Renal cortical epithelial cell (primary cell): ENCODE measurements at regions not wholly inside any gene's neighbourhood (a gene's known extent, or its start where the extent isn't known, plus 50 kb on each side); places are given as distances from the start of the nearest gene placed in this dataset.
A peak's percentile ranks its signal among the peaks of the same experiment; 100 is the strongest.
"Not testable (repeated sequence)": the region's sequence is repeated elsewhere in the genome, so short reads cannot be mapped to it uniquely, and the experiment has no call there.

Source experiments
- DNase-seq: peaks from one replicate; pipeline ENCODE4 v3.0.0-alpha.2; 2011; ENCODE audit warnings: low read depth

DNA sequence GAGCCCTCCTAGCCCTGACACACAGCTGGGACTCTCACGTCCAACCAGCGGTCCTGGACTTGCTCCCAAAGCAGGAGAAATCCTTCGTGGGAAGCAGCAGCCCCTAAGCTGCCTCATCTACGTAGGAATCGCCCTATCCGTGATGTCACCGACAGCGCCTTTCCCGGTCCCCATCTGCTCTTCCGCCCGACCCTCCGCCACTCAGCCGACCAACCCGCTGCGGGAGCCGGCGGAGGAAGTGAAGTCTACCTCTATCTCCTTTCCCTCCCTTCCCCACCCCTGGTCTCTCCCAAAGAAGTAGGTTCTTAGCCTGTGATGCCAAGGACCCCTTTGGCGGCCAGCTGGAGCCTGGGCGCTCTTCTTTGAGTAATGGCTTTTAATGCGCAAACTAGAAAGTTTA is 272.1 kb downstream of the FAM72C start:
- DNase-seq: no peak

DNA sequence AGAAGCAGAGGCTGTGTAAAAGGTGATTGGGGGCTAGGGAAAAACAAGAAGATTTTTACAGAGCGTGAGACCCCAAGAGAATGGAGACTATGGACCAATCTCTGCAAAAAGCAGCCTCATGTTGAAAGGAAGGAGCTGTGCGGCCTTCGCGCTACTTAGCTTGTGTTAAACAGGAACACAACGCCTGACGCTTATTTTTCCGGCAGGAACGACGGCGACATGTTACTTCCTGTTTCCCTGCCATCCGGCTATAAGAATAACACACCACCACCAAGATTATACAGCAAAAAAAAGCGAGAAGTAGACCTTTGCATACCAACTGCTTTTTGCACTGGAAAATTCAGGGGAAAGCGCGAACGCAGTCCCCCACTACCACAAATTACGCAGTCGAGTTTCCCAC is 272.7 kb downstream of the FAM72C start:
- DNase-seq: no peak

DNA sequence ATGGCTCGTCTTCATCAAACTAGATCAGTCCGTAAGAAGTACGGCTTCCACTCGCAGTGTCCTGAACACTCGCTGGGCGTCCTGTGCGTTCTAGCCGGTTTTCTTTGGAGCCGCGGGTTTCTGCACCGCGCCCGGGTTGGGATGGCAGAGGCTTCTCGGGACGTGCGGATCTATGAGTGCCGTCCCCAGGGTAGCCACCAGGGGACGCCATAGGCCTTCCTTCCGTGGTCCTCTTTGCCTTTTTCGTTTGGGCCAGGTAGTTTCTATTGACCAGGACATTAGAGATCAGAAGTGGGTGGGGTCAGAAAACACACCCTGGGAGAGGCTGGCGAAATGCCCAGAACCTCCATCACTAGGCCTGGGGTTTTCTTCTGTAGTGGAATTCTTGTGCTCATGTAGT is 273.8 kb downstream of the FAM72C start:
- peak; percentile 7 for DNase-seq

DNA sequence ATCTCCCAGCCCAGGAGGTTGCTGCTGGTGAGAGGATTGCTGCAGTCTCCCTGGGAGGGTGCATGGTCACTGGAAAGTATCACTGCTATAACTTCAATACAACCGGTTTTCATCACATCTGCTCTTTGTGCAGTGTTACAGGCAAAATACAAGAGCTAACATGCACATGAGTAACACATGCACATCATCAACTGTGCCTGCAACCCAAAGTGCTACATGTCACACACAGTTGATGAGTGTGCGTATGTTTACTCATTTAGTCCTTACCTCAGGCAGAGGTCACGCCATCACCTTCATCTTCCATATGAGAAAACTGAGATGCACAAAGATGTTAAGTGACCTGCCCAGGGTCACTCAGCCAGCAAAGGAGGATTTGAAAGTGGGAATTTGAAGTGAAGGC is 277.7 kb downstream of the FAM72C start:
- no peak for DNase-seq

DNA sequence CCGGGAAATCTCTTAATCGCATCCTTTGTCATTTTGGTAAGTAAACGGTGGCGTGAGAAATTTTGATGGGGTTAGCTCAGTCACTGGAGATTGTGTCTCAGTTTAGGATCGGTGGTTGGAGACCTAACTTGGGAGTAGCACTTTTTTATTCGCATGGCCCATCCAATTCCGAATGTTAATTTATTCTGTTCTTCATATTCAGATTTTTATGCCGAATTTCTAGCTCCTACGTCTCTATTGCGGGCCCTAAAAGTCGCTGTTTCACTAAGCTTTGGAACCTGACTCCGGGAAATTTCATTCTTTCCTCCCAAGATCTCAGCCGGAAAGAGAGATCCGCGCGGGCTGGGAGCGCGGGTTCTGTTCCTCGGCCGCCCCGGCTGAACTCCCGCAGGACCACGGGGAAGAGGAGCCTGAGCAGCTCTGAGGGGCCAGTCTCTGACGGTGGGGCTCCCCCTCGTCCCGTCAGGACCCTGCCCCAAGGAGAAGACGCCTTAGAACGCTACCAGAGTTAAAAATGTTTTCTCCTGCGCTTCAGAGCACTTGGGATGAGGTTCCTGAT is 279.7 kb downstream of the FAM72C start:
- no peak for DNase-seq

DNA sequence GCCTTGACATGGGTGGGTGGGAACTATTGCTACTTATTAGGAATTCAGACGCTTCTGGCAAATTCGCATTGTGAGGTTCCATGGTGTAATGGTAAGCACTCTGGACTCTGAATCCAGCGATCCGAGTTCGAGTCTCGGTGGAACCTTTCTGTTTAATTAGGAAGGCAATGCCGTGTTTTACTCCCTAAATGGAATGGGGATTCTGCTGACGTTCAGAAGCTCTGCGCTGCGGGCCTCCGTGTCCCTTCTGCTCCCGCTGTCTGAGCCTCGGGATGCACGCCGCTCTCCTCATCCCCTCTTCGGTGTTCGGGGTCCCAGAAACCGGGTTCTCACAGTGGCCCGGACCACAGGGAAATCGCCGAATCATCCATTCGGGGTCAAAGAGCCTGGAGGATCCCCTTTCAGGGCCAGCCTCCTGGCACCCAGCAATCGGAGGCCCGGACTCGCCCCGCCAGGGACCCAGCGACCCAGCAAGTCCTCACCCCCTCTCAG is 280.3 kb downstream of the FAM72C start:
- peak; percentile 0 for DNase-seq

DNA sequence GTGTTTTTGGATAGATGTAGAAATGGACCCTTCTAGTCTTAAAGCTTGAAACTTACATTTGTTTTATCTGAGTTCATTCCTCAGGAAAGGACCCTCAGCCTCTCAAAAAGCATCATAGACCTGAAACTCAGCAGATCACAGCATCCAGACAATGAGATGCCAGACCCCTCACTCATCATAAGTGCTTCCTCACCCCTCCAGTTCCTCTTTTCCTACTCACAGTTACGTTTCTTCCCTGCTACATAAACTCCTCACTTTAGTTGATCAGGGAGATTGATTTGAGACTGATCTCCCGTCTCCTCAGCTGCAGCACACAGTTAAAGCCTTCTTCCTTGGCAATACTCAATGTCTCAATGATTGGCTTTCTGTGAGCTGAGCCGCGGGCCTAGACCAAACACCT is 282.0 kb downstream of the FAM72C start:
- no peak for DNase-seq

DNA sequence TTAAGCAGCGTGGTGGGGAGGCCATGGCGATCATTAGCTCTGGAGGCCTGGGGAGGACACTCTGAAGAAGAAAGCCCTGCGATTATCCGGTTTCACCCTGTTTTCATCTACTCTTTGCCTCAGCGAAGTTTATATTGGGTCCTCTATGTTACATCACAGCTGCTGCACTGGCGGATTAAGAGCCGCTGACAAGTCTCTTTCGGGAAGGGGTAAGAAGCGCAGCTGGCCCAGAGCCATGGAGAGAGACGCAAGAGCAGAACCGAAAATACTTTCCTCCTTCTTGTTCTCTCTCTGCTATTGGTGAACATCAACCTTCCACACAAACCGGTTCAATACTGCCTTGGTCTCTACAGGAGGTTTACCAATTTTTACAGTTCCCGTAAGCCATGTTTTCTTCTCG is 291.5 kb downstream of the FAM72C start:
- DNase-seq: no peak

DNA sequence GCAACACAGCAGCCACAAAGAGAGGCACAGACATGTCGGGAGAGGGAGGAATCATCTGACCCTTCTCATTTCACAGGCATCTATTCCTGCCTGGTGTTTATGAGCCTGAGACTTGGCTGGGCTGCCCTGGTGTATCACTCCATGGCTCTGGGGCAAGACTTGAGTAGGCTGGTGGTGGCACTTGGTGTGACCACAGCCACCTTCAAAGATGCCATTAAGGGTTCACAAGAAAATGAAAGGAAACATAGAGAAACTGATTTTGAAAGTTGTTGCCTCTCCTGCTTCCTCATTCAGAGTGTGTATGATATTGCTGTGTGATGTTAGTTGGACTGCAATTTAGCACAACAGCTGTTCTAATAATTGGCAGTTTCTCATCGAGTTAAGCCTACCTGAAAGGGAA is 298.8 kb downstream of the FAM72C start:
- no peak for DNase-seq

DNA sequence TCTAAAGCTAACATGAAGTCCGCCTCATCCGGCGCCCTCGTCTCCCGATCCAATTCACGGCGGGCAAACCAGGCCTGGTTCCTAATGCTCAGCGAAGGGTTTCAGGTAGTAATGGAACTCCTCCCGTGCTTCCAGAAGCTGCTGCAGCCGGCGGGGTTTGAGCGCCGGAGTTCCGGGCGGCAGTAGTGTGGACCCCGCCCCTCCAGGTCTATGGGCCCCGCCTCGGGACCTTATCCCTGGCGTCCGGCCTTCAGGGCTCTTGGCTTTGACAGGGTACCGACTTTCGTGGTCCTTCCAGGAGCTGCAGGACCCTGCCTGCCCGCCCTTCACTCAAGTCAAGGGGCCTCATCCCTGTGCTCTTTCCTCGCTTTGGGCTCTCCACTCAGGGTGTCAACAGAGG is 304.1 kb downstream of the FAM72C start:
- no peak for DNase-seq

DNA sequence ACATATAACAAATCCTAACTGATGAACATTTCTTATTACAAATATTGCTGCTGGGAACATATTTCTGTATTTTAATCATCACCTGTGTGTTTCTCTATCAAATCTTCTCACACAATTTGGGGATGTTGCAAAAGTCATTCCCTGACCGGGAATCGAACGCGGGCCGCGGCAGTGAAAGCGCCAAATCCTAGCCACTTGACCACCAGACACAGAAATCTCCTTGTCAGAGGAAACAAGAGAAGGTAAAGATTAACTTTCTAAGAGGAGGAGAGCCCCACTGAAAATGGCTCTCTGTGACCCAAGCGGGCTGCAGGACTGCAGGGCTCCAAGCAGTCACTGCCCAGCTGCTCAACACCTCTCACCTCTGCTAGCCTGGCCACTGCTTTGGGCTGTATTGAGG is 304.9 kb downstream of the FAM72C start:
- DNase-seq: no peak

DNA sequence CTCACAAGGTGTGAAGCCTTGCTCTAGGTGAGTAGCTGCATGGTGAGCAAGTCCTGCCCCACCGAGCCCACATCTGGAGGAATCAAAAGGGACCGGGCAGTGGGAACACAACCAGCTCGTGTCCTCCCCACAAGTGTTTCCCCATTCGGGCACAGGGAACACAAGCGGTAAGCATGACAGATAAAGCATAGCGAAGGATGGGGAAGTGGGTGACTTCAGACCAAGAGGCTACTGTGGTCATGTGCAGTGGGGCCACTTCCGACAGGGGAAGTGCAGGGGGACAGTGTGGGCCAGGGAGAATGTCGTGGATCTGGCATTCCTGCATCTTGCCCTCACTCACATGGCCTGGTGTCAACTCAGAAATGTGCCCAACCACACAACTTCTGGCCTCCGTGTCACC is 306.2 kb downstream of the FAM72C start:
- DNase-seq: no peak

DNA sequence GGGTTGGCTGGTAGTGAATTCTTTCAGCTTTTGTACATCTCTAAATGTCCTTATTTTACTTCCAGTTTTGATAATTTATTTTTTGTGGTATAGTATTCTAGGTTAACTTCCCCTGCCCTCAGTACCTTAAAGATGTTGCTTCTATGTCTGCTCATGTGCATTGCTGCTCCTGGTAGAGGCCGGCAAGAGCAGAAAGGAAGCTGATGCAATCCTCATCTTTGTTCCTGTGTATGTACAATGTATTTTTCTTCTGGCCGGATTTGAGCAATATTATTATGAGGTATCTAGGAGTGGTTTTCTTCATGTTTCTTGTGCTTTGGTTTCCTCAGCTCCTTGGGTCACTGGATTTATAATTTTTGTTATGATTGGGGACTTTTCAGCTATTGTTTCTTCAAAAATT is 308.7 kb downstream of the FAM72C start:
- not testable (repeated sequence) for DNase-seq

DNA sequence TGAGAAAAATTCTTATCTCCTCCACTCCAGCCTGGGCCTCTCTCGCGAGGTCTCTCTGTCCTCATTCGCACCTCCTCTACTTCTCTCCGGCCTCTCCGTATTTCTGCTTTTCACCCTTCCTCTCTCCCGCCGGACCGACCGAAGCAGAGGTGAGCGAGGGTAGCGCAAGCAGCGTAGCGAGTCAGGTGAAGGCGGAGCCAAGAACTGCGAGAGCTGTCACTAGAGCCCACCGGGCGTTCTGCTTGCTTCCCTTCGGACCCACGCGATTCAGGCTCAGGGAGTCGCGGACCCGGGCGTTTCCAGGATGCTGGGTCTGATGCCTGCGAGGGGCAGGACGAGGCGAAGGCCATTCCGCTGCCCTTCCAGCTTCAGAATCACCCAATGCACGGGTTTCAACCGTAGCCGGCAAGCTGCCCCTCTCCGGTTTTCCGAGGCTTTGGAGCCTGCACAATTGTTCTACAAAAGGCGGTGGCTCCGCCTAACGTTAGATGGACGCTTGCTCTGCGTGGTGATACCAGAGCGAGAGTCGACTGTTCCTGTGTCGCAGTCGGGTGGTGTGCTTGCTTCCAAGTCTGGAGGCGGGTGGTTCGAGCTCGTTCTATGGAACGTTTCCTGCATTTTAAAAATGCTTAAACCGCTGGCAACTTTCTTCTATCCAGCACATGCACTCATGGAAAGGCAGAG is 310.2 kb downstream of the FAM72C start:
- DNase-seq: no peak

DNA sequence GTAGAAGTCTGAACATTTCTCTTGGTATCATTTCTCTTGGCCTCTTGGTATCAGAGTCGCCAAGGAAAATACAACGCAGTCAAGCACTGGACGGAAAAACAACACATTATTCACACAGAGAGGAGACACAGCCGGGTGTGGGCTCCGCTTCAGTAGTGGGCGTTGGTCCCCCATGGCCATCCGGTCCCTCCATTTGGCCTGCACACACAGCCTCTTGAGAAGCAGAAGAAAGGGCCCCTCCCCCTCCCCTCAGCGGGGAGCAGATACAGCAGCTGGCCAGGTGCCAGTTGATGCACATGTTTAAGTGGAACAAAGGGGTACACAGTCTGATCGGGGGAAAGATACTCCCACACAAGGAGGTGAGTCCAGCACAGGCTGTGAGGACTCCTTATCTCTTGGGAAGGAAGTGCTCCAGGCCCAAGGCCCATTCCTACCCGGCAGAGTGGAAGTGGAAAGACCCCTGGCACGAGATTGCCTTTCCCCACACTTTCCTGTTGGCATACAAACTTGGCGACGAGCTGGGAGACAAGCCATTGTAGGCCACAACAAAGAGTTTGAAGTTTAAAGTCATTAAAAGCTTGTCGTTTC is 311.3 kb downstream of the FAM72C start:
- DNase-seq: no peak

DNA sequence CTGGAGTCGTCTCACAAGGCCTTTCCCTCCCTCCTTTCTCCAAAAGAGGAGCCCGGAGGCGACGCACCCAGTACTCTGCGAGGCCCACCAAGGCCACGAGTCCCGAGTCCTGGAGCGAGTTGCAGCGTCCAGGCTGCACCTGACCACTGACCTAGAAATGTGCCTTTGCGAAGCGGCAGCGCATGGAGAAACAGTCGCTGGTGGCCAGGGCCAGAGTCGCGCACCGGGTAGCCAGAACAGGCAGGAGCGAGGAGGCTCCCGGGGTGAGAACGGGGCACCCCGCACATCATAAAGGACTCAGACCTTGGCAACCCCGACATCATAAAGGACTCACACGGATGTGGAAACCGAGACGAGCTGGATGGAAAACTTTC is 318.4 kb downstream of the FAM72C start:
- DNase-seq: no peak

DNA sequence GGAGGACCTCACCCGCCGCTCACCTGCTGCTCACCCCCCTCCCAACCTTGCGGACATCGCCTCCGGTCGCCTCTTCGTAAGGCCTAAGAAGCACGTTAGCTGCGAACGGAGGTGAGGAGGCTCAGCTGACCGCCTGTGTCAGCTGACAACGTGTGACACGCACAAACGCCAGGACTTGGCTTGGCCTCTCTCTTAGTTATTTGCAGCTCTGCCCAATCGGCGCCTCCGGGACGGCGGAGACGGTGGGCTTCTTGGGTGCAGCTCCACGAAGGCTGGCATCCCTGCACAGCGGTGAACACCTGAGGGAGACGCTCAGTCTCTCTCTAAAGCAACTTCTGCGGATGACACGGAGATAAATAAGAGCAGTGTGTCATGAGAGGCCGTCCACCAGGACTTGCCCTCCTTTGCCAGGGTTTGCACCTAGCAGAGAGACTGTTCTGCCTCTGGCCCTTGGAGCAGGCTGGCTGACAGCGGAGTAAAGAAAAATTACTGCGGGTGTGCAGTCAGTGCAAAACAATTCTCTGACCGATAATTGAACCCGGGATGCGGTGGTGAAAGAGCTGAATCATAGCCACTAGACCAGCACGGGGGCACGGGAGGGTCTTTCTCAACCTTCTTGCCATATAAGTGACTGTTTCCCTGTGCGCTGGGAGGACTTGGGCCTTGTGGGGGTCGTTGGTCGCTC is 318.9 kb downstream of the FAM72C start:
- peak; percentile 37 for DNase-seq

DNA sequence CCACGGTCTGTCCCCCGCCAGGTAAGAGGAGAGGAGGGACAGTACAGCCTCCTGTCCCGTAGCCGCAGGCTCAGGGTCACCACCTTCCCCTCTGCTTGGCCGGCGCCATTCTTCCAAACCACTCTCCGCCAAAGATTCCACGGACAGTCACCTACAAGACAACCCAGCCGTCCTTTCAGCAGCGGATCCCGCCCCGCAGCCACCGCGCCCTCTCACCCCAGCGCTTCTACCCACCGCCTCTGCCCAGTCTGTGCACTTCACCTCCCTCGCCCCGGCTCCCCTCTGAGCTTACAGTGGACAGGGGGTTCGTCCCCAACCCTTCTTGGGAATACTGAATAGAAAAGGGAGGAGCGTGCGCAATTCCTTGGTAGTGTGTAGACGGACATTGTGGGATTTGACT is 319.6 kb downstream of the FAM72C start:
- no peak for DNase-seq

DNA sequence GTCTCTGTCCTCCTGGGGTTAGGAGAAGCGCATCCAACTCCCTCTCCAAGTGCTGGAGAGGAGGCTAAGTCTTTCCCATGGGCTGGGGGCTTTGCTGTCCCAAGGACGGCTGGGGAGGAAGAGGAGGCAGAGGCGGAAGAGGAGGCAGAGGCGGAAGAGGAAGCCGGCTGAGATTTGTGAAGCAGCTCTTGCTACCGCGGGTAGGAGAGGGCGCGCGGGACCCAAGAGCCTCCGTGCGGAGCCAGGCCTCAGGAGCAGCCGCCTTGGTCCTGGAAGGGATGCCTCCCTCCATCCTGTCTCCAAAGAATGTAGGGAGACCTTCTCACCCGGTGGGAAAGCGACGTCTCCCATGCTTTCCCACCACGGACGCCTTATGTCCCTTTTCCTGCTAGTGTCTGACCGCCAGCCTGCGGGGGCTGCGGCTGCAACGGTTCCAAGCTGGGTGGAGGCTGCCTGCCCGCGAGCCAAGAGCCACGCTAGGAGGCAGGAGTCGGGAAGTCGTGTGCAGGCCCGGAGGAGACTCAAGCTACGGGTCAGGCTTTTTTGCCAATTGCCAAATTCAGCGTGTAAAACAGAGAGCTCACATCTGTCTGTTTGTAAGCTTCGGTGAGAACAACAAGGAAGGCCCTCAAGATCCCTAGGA is 320.3 kb downstream of the FAM72C start:
- DNase-seq: no peak

DNA sequence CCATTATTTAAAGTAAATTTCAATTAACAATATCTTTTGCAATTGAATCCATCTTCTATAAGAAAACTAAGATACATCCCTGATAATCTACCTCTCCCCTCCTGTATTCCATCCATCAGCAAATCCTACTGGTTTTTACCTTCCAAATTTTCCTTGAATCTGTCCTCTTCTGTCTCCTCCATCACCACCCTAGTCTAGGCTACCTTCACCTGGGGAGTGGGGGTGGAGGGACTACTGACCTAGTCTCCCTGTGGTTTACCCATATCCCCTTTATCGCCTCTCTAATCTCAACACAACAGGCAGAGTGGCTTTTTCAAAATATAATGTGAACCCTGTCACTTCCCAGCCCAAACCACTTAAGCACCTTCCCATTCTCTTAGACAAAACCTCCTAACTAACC is 327.8 kb downstream of the FAM72C start:
- not testable (repeated sequence) for DNase-seq

DNA sequence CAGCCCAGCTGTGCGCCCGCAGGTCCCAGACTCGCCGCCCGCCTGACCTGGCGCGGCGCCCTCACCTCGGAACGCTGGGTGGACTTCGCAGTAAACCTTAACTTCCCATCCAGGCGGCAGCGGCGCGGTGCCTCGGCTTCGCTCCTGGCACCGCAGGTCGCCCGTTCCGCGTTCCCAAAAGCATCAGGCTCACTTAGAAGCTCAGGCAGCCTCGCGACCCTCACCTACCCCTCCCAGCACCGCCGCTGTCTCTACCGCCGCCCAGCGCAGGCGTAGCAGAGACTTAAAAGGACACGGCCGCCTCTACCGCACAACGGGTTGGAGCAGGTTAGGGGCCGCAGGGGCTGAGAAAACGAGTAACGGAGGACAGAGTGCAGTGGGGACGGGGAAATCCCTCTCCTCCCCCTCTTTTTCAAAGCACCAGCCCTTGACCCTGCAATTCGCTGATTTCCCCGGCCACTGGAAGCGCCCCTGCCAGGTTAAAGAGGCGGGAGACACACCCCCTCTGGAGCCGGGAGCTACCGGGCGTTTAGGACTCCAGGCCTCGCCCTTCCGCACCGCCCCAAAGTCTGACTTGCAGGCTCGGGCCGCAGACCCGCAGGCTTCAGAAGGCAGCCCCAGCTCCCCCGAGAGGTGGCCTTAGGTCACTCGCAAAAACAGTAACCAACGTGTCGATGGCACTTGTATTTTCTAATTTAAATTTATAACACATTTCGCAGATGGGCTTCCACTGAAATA is 328.5 kb downstream of the FAM72C start:
- no peak for DNase-seq

DNA sequence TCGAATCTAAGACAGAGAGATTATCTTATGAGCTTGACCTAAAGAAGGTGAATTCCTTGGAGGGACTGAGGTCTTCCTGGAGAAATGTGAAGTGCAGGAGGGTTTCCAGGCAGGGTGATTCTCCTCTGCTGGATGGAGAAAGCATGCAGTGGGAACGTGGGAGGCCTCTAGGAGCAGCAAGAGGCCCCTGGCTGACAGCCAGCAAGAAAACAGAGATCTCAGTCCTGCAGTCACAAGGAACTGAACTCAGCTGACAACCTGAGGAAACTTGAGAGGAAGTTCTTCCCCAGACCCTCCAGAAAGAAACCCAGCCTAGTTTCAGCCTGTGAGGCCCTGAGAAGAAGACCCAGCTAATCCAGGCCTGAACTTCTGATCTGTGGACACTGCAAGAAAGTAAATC is 345.9 kb downstream of the FAM72C start:
- no peak for DNase-seq
